GM12892 (cell line): ENCODE measurements at regions not wholly inside any gene's neighbourhood (a gene's known extent, or its start where the extent isn't known, plus 50 kb on each side); places are given as distances from the start of the nearest gene placed in this dataset.

Experiments
- POLR2A ChIP-seq: IDR thresholded peaks from 2 replicates; pipeline ENCODE4 v1.6.1; 2011; ENCODE audit warnings: low read depth, low read length, control low read depth
- POLR2AphosphoS5 ChIP-seq: IDR thresholded peaks from 2 replicates; pipeline ENCODE4 v1.6.1; 2011; ENCODE audit warnings: low read depth, low read length, control low read depth

GRCh38 chr12:4118601-4119156, 154.9 kb upstream of the CCND2 start:
- TF ChIP-seq POLR2AphosphoS5: no peak; the same call in 1 of the 2 replicates
- no peak; the same call in 1 of the 2 replicates for TF ChIP-seq POLR2A
